Middle frontal gyrus (tissue), 1 donor: ENCODE measurements at regions not wholly inside any gene's neighbourhood (a gene's known extent, or its start where the extent isn't known, plus 50 kb on each side); places are given as distances from the start of the nearest gene placed in this dataset.
"Not testable (repeated sequence)": the region's sequence is repeated elsewhere in the genome, so short reads cannot be mapped to it uniquely, and the experiment has no call there.

Experiments
- DNase-seq: peaks from one replicate; pipeline ENCODE4 v3.0.0-alpha.2; 2015; ENCODE audit warnings: low spot score; ENCODE audit errors: extremely low spot score

- no peak for DNase-seq
Measured at GRCh38 chr7:96861-97260, 95.5 kb upstream of the FAM20C start.

GRCh38 chr7:97310-97841, 95.0 kb upstream of the FAM20C start:
- no peak for DNase-seq

DNA sequence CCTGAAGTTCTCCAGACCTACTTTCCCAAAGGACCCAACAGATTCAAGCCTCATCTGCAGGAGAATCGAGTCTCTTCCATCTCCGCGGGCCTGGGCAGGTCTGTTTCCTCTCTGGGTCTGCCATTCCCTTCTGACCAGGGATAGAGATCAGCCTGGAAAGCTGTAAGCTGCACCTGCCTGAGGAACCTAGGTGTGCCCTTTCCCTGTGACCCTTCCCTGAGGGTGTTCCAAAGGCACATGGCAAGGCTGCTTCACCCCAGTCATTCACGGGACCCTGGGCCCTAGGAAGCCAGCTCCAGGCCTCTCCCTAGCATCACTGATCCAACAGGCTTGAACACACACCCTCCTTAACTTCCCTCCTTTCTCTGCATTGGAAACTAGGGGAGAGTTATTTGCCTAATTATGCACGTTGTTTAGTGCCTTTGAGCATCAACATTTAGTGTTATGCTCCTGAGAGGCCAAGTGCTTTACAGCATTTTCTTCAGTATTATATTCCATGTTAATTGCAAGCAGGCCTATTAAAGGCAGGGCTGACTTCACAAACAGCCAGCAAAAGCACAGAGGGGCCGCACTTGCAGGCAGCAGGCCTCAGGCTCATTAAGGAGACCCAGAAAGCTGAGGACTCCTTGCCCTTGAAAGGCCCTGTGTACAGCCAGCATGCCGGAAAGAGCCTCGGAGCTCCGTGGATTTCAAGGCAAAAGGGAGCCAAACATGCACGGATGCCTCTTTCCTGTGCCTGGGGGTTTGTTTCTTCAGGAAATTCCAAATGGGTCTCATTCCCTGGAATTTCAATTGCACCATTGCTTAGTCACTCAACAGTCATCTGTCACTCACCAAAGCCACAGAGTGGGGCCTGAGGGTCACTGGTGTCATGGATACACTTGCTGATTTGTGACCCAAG, 91.0 kb upstream of the FAM20C start:
- DNase-seq, result no peak

DNA sequence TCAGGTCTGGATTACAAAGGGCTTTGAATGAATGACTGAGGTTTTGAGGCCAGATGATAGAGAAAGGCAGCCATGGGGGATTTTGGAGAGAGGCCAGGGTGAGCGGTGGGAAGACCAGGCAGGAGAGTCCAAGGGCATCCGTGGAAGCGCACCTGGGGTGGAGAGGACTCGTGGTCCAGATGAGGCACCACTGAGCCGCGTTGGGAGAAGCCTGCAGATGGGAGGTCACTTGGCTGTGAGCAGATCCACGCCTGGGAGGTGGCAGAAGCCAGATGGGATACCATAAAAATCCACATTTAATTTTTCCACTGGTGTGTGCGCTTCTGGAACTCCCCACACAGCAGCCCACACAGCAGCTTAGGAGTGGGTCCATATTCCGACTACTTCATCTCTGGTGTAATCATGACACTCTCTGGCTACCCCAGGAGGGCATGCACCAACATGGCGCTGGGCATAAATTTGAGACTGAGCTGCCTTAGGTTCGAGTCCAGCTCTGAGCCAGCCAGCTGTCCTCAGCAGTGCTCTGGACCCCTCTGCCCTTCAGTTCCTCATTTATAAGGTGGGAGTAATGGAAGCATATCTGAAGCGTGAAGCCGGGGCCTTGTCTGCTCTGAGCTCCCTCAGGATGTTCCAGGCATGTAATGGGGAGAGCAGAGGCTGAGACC, 90.2 kb upstream of the FAM20C start:
- DNase-seq, result no peak

DNA sequence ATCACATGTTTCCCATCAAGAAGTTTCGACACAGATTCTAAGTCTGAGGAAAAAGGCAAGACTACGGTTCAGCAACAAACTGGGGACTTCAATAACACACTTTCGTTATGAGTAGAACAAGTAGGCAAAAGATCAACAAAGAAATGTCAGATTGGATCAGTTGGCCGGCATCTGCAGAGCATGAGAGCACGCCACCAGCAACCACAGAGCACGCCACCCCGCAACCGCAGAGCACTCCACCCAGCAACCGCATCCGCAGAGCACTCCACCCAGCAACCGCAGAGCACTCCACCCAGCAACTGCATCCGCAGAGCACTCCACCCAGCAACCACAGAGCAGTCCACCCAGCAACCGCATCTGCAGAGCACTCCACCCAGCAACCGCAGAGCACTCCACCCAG, 89.7 kb upstream of the FAM20C start:
- DNase-seq, result no peak

DNA sequence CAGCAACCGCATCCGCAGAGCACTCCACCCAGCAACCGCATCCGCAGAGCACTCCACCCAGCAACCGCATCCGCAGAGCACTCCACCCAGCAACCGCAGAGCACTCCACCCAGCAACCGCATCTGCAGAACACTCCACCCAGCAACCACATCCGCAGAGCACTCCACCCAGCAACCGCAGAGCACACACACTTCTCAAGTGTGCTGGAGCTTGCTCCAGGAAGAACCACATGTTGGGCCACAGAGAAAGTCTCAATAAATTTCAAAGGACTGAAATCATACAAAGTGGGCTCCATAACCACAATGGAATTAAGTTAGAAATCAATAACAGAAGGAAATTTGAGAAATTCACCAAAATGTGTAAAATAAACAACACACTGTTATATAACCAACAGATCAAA, 88.4 kb upstream of the FAM20C start:
- DNase-seq, result not testable (repeated sequence)

DNA sequence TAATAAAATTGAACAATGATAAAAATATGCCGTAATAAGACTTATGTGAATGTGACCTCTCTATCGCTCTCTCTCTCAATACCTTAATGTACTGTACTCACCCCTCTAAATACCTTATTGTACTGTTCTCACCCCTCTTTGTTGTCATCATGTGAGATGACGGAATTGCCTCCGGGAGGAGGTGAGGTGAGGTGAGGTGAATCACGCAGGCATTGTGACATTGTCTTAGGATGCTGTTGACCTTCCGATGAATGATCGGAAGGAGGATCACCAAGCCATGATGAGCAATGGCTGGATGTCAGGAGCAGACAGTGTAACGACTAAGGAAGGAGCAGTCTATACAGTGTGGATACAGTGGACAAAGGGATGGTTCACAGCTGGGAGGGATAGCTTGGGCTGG, 87.4 kb upstream of the FAM20C start:
- no peak for DNase-seq

DNA sequence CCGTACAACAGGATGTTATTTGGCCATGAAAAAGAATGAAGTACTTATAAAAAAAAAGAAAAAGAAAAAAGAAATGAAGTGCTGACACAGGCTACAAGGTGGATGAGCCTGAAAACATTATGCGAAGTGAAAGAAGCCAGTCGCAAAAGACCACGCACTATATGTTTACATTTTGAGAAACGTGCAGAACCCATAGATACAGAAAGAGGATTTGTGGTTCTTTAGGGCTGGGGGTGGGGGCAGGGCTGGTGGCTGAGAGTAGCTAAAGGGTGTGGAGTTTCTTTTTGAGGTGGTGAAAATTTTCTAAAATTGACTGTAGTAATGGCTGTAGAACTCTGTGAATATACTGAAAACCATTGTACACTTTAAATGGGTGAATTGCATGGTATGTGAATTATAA, 86.0 kb upstream of the FAM20C start:
- DNase-seq, result no peak

- no peak for DNase-seq
Measured at GRCh38 chr7:107233-107632, 85.1 kb upstream of the FAM20C start.

- DNase-seq, result no peak
Measured at GRCh38 chr7:107907-108306, 84.5 kb upstream of the FAM20C start.

GRCh38 chr7:109094-109493, 83.3 kb upstream of the FAM20C start:
- no peak for DNase-seq

DNA sequence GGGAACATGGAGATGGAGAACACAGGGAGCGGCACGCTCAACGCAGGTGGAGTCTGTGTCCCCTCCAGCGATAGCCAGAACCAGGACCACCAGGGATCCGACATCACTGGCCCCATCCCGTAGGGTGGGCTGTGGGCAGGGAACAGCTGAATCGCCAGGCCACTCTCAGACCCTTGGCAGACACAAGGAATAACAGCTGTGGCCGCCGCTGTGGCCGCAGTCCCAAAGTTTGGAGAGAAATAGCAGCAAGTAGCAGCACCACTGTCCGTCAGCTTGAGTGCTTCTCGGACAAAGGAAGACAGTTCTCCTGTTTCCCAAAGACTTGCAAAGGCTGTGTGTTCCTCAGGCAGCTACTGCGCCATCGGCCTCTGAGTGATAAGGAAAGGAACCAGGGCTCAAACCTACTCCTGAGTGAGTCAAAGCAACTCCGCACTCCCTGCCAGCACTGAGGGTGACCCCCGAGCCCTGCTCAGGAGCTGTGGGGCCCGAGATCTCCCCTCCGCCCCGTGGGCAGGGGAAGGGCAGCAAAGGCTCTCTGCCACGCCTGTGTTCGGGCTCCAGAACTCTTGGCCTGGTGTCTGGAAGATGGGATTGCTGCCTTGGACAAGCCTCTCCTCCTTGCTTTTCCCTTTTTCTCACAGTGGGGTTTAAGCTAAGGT, 82.3 kb upstream of the FAM20C start:
- DNase-seq, result no peak

- no peak for DNase-seq
Measured at GRCh38 chr7:110557-111232, 81.7 kb upstream of the FAM20C start.

DNA sequence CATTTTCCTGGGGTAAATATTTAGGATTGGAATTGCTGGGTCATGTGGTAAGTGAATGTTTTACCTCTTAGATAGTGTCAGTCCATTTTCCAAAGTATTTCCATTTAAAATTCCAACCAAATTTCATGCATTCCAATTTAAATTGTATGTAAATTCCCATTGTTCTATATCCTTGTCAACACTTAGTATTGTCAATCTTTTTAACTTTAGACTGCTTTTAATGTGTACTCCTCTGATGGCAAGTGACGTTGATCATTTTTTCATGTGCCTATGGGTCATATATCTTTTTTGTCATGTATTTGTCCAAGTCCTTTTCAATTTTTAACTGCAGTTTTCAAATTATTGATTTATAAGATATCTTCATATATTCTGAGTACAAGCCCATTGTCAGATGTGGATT, 80.8 kb upstream of the FAM20C start:
- no peak for DNase-seq

- no peak for DNase-seq
Measured at GRCh38 chr7:112881-113280, 79.5 kb upstream of the FAM20C start.

GRCh38 chr7:115274-115911, 77.0 kb upstream of the FAM20C start:
- no peak for DNase-seq

DNA sequence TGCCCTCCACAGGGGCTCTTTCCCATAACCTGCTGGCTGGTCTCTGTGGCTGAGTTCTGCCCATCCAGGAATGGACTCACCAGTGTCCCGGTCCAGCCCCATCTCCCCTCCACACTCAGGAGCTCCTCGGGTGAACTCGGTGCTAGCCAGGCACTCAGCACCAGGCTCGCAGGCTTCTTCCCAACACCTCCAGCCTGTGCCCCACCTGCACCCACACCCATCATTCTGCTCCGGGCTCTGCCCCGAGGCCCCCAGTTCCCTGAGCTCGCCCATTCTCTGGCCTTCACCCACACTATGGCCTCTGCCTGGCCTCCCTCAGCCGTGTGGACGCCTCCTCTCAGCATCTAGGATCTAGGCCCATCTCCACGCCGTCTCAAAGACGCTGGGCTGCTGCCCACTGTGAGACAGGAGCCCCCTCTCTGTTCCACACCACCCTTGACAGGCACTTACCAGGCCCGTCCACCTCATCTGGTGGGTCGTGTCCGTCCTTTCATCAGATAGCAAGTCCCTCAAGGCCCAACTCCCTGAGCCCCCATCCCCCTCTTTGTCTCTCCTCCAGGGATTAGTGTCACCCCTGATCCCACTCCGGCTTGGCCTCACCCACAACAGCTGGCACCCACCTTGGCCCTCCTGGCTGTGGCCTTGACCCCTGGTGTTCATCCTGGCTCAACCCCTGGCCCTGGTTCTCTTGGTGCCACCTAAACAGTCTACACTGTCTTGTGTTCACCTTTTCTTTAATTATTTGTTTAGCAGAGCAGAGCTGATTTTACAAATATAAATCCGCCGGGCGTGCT, 76.0 kb upstream of the FAM20C start:
- DNase-seq, result no peak

DNA sequence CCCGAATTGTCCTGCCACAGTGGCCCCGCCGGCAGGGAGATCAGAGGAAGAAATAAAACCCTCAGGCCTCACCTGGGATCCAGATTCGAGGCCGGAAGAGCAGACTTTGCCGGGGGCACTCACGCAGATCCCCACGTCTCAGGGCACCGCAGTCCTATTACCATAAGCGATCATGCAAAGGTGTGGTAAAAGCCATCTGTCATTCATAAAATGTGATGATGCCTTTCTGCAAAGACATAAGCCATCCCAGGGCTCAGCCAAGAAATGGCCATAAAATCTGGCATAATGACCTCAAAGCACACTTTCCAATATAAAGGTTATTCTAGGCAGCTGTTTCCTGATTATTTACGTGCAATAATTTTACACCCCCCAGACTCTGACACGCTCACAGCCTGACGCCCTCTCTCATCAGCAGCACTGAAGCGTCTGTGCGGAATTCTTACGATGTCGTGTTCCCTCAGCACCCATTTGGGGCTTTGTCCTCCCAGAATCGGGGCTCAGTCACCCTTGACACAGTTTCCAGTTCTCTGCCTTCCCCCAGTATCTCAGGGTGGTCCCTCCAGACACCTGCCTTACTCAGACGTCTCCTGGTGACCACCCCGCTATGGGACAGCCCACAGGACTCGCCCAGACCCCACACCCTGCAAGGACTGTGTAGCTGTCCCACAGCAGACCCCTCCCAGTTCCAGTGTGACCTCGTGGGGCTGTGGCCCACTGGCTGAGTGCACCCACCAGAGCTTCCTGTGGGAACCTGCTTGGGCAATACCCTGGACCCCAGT, 74.3 kb upstream of the FAM20C start:
- DNase-seq, result no peak

- DNase-seq, result no peak
Measured at GRCh38 chr7:118615-119391, 73.6 kb upstream of the FAM20C start.
